GM06990 (cell line): ENCODE measurements at regions not wholly inside any gene's neighbourhood (a gene's known extent, or its start where the extent isn't known, plus 50 kb on each side); places are given as distances from the start of the nearest gene placed in this dataset.

Source experiments
- DNase-seq: peaks from one replicate; pipeline ENCODE4 v3.0.0-alpha.2; 2011; ENCODE audit not compliant: insufficient read length; ENCODE audit errors: extremely low read depth
- H3K27me3 ChIP-seq: replicated peaks from 2 replicates; pipeline ENCODE4 v1.6.0; 2011; ENCODE audit warnings: low read length; ENCODE audit not compliant: control insufficient read depth, insufficient read depth
- H3K36me3 ChIP-seq: 2 replicates; pipeline ENCODE4 v1.5.1; 2011; ENCODE audit warnings: low read length; ENCODE audit not compliant: control insufficient read depth, insufficient read depth
- H3K4me3 ChIP-seq: replicated peaks from 2 replicates; pipeline ENCODE4 v1.5.1; 2011; ENCODE audit warnings: low read depth, mild to moderate bottlenecking, control low read depth, low read length
- CTCF ChIP-seq: IDR thresholded peaks from 2 replicates; pipeline ENCODE4 v1.5.1; 2011; ENCODE audit warnings: low read length, control low read depth, mild to moderate bottlenecking, inconsistent platforms; ENCODE audit not compliant: insufficient read depth, poor library complexity, severe bottlenecking

DNA sequence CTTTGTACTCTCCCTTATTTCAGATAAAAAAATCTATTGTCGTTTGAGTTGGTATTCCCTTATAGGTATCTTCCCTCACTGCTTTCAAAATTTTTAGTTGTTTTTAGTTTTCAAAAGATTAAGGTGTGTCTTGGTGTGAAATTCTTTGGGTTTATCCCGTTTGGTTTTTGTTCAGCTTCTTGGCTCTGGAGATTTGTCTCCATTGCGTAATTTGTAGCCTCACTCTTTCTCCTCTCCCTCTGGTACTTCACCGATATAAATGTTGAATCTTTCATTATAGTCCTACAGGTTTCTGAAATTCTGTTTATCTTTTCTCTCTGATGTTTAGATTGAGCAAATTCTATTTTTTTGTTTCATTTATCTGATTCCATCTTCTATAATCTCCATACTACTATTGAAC is 113.8 kb upstream of the HS6ST1 start:
- no peaks in the 10 kb centered on the region for H3K36me3 ChIP-seq
- no peaks in the 10 kb centered on the region for H3K27me3 ChIP-seq
- no peak for DNase-seq
- no peak for TF ChIP-seq CTCF
- no peak overlapping the region for H3K4me3 ChIP-seq

DNA sequence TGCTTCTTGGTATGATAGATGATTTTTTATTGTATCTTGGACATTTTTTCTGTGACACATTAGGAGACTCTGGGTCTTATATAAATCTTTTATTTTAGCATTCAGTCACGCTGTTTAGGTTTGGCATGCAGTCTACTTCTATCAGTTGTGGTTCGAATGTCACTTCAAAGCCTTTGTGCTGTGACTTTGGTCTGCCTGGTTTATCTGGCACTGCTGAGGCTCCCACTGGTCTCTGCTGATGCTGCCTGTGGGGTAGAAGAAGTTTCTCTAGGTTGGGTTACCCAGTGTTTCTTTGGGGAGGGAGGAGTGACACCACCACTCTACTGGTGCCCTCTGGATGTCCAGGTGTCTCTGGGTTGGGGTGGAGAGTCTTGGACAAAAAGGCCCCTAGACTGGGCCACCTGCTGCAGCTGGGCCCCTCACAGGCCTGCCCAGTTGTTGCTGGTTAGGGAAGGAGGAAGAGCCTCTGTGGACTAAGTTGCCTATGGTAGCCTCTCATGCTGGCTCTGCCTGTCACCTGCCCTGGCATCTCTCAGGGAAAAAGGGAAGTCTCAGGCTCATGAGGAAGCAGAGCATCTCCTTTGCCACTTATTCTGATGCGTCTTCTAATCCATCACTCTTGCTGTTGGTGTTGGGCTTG is 115.4 kb upstream of the HS6ST1 start:
- Histone ChIP-seq H3K27me3 (no peaks in the 10 kb centered on the region), H3K36me3 (no peaks in the 10 kb centered on the region), H3K4me3 (no peak overlapping the region)
- DNase-seq = no peak
- TF ChIP-seq CTCF = no peak

GRCh38 chr2:128435576-128436478 is 117.2 kb upstream of the HS6ST1 start:
- no peak for TF ChIP-seq CTCF
- DNase-seq = no peak
- no peaks in the 10 kb centered on the region for H3K36me3 ChIP-seq
- H3K4me3 ChIP-seq = no peak overlapping the region
- H3K27me3 ChIP-seq = no peaks in the 10 kb centered on the region

GRCh38 chr2:128436479-128437203 is 118.0 kb upstream of the HS6ST1 start:
- H3K4me3 ChIP-seq = no peak overlapping the region
- no peaks in the 10 kb centered on the region for H3K36me3 ChIP-seq
- no peaks in the 10 kb centered on the region for H3K27me3 ChIP-seq
- DNase-seq = no peak
- TF ChIP-seq CTCF = no peak

GRCh38 chr2:128437204-128437565 is 118.5 kb upstream of the HS6ST1 start:
- no peak for TF ChIP-seq CTCF
- no peak for DNase-seq
- no peak overlapping the region for H3K4me3 ChIP-seq
- H3K36me3 ChIP-seq = no peaks in the 10 kb centered on the region
- no peaks in the 10 kb centered on the region for H3K27me3 ChIP-seq
